Activated naive CD8-positive, alpha-beta T cell treated with anti-CD3 and anti-CD28 coated beads, Interleukin-2, amount 10 ng/mL, durations not matched to agents 7 days and 5 days (primary cell): ENCODE measurements at regions not wholly inside any gene's neighbourhood (a gene's known extent, or its start where the extent isn't known, plus 50 kb on each side); places are given as distances from the start of the nearest gene placed in this dataset.
"Not testable (repeated sequence)": the region's sequence is repeated elsewhere in the genome, so short reads cannot be mapped to it uniquely, and the experiment has no call there.

Source experiments
- ATAC-seq: fragments of 150-1000 bp; cut with Tn5 transposase; one replicate; pipeline ENCODE4 v1.10.0; 2021; ENCODE audit warnings: low read depth, moderate library complexity
- POLR2A ChIA-PET: fragments of 350-600 bp; sonication (Branson Sonifier 250); formaldehyde crosslinking; loops from one replicate; lab custom pipeline; 2021; ENCODE audit warnings: antibody characterized with exemption; lab: Charles Lee
- DNase-seq: peaks from one replicate; pipeline ENCODE4 v3.0.0; 2021
- H3K27ac Mint-ChIP-seq: one replicate; pipeline ENCODE4 v1.8.0; 2022; ENCODE audit warnings: mild to moderate bottlenecking, mixed read lengths
- H3K27me3 Mint-ChIP-seq: one replicate; pipeline ENCODE4 v1.8.0; 2022; ENCODE audit warnings: mild to moderate bottlenecking, moderate library complexity, mixed read lengths
- H3K36me3 Mint-ChIP-seq: one replicate; pipeline ENCODE4 v1.8.0; 2021; ENCODE audit warnings: mild to moderate bottlenecking, mixed read lengths
- H3K4me1 Mint-ChIP-seq: one replicate; pipeline ENCODE4 v1.8.0; 2021; ENCODE audit warnings: mixed read lengths
- H3K4me3 Mint-ChIP-seq: one replicate; pipeline ENCODE4 v1.8.0; 2022; ENCODE audit warnings: mild to moderate bottlenecking, moderate library complexity, mixed read lengths
- H3K9me3 Mint-ChIP-seq: one replicate; pipeline ENCODE4 v1.8.0; 2021; ENCODE audit warnings: mixed read lengths

- ATAC-seq (no peak), DNase-seq (no peak)
- Mint-ChIP-seq H3K4me1 (peaks cover 2% of the 10 kb centered on the region), H3K9me3 (peaks cover 2% of the 10 kb centered on the region), H3K27me3 (no peaks in the 10 kb centered on the region), H3K27ac (no peak overlapping the region), H3K36me3 (no peaks in the 10 kb centered on the region), H3K4me3 (no peak overlapping the region)
- POLR2A ChIA-PET = no interaction called here
Measured at GRCh38 chr13:73167028-73167820, 108.4 kb downstream of the KLF5 start.

DNA sequence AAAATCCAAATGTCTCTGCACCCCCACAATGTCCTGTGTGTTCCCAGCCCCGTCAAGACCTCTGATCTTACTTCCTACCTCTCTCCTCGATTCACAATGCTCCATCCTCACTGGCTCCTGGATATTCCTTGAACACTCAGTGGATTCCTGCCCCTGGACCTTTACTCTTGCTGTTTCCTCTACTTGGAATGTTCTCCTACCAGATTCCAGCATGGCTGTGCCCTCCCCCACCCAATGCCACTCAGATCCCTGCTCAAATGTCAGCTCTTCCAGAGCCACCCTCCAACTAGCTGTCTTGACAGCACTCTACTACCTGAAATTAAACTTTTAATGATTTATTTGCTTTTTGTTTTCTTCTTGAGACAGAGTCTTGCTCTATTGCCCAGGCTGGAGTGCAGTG, 107.4 kb downstream of the KLF5 start:
- Mint-ChIP-seq H3K27me3 (no peaks in the 10 kb centered on the region), H3K27ac (no peak overlapping the region), H3K4me1 (peaks cover 2% of the 10 kb centered on the region), H3K4me3 (no peak overlapping the region), H3K36me3 (no peaks in the 10 kb centered on the region), H3K9me3 (peaks cover 4% of the 10 kb centered on the region)
- DNase-seq = no peak
- no peak for ATAC-seq
- POLR2A ChIA-PET = no interaction called here

DNA sequence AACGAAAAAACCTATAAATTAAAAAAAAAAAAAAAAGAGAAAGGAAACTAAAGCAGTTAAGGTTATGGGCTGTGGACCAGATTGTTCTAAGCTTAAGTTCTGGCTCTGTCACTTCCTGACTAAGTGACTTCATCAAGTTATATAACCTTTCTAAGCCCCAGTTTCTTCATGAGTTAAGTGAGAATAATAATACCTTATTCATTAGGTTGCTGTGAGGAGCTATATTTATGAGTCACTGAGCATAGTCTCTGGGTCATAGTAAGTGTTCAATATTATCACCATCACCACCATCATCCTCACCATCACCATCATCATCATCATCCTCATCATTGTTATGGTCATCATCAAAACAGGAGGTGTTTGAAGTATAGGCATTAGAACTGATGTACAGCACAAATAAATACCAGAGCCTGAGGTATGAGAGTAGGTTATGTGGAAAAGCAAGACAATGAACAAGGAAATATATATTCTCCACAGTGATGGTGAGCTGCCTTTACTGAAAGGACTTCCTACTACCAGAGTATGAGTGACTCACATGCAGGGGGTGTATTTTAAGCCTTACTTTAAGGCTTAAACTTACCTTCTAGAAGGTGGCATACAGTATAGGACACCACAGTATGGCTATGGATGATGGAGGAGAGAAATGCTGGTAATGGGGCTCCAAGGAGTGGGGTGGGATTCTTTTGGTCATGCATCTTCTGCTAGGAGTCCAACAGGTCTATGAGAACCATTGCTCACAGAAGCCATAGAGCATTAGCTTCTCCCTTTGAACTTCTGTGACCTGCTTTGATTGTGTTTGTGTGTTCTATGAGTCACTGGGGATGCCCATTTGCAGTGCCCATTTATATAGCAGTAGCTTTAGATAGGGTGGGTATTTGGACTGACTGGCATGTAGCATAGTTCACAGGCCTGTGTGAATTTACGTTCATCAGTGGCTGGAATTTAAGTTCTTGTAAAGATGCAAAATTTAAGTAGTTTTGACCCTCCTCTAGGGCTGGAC, 104.4 kb downstream of the KLF5 start:
- H3K9me3 Mint-ChIP-seq = peaks cover 10% of the 10 kb centered on the region
- no peaks in the 10 kb centered on the region for H3K4me1 Mint-ChIP-seq
- POLR2A ChIA-PET = no interaction called here
- no peak overlapping the region for H3K27ac Mint-ChIP-seq
- ATAC-seq = no peak
- H3K4me3 Mint-ChIP-seq = no peak overlapping the region
- no peak for DNase-seq
- H3K36me3 Mint-ChIP-seq = no peaks in the 10 kb centered on the region
- H3K27me3 Mint-ChIP-seq = no peaks in the 10 kb centered on the region

- H3K4me3 Mint-ChIP-seq, POLR2A ChIA-PET, DNase-seq, H3K36me3 Mint-ChIP-seq, H3K27ac Mint-ChIP-seq, ATAC-seq, H3K4me1 Mint-ChIP-seq, H3K27me3 Mint-ChIP-seq: not testable (repeated sequence)
- H3K9me3 Mint-ChIP-seq = peaks cover 10% of the 10 kb centered on the region
Measured at GRCh38 chr13:73160371-73161031, 101.7 kb downstream of the KLF5 start.

- H3K4me3 Mint-ChIP-seq = no peak overlapping the region
- H3K36me3 Mint-ChIP-seq = no peaks in the 10 kb centered on the region
Measured at GRCh38 chr13:73158851-73159250, 100.0 kb downstream of the KLF5 start.

GRCh38 chr13:73157031-73157430, 98.2 kb downstream of the KLF5 start:
- DNase-seq (no peak), ATAC-seq (no peak)
- Mint-ChIP-seq H3K36me3 (no peaks in the 10 kb centered on the region), H3K9me3 (peaks cover 10% of the 10 kb centered on the region), H3K4me3 (no peak overlapping the region), H3K4me1 (no peaks in the 10 kb centered on the region), H3K27me3 (peaks cover 2% of the 10 kb centered on the region), H3K27ac (no peak overlapping the region)
- POLR2A ChIA-PET = no interaction called here

More at GRCh38 chr13:73158851-73159250, 100.0 kb downstream of the KLF5 start:
- Mint-ChIP-seq H3K9me3 (peaks cover 10% of the 10 kb centered on the region), H3K27me3 (peaks cover 2% of the 10 kb centered on the region), H3K27ac (no peak overlapping the region), H3K4me1 (no peaks in the 10 kb centered on the region)
- POLR2A ChIA-PET = no interaction called here
- DNase-seq (no peak), ATAC-seq (no peak)

- Mint-ChIP-seq H3K9me3 (peaks cover 3% of the 10 kb centered on the region), H3K4me3 (no peak overlapping the region), H3K36me3 (no peaks in the 10 kb centered on the region), H3K4me1 (peaks cover 3% of the 10 kb centered on the region), H3K27ac (no peak overlapping the region), H3K27me3 (peaks cover 7% of the 10 kb centered on the region)
- ATAC-seq = no peak
- POLR2A ChIA-PET = no interaction called here
- no peak for DNase-seq
Measured at GRCh38 chr13:73146707-73147106, 87.9 kb downstream of the KLF5 start.

DNA sequence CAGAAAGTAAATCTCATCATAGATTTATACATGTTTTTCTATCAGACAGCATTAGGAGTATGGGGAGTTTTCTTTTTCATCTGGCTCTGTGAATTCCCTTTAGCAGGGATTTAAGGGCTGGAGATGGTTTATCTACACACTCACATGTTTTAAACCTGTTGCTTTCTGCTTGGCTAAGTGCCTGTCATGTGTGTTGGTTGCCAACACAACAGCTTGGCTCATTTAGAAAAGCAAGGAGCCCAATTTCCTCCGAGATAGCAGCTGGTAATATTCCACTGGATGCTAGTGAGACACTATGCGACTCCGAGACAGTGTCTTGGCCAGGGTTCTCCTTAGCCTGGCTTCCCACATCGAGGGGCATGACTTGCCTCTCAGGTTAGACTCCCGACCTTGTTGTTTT, 83.3 kb downstream of the KLF5 start:
- Mint-ChIP-seq H3K36me3 (no peaks in the 10 kb centered on the region), H3K4me3 (no peak overlapping the region), H3K27ac (no peak overlapping the region), H3K9me3 (peaks cover 3% of the 10 kb centered on the region), H3K27me3 (peaks cover 5% of the 10 kb centered on the region), H3K4me1 (peaks cover 3% of the 10 kb centered on the region)
- ATAC-seq (no peak), DNase-seq (no peak)
- POLR2A ChIA-PET = no interaction called here

GRCh38 chr13:73141292-73141771, 82.5 kb downstream of the KLF5 start:
- no peaks in the 10 kb centered on the region for H3K36me3 Mint-ChIP-seq
- DNase-seq (no peak), ATAC-seq (no peak)
- no peak overlapping the region for H3K27ac Mint-ChIP-seq
- POLR2A ChIA-PET = no interaction called here
- peaks cover 3% of the 10 kb centered on the region for H3K4me1 Mint-ChIP-seq
- H3K27me3 Mint-ChIP-seq = peaks cover 5% of the 10 kb centered on the region
- no peak overlapping the region for H3K4me3 Mint-ChIP-seq
- peaks cover 6% of the 10 kb centered on the region for H3K9me3 Mint-ChIP-seq

DNA sequence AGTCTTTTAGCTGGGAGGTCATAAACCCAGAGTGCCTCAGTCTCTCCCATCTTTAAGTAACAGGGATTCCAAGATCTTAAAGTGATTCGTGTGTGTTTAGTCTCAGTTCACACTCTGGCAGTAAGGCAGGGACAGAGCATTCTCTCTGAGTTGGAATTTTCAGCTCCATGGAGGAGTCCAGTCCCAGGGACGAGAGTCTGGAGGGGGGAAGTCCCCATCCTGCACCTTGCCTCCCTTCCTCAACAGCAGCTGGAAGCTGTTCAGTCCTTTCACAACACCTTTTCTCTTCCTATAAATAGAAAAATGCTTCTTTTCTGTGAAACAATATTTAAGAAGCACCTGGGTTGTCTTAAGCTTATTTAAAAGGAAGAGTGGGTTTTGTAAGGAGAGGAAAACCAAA, 82.0 kb downstream of the KLF5 start:
- H3K27ac Mint-ChIP-seq = no peak overlapping the region

DNA sequence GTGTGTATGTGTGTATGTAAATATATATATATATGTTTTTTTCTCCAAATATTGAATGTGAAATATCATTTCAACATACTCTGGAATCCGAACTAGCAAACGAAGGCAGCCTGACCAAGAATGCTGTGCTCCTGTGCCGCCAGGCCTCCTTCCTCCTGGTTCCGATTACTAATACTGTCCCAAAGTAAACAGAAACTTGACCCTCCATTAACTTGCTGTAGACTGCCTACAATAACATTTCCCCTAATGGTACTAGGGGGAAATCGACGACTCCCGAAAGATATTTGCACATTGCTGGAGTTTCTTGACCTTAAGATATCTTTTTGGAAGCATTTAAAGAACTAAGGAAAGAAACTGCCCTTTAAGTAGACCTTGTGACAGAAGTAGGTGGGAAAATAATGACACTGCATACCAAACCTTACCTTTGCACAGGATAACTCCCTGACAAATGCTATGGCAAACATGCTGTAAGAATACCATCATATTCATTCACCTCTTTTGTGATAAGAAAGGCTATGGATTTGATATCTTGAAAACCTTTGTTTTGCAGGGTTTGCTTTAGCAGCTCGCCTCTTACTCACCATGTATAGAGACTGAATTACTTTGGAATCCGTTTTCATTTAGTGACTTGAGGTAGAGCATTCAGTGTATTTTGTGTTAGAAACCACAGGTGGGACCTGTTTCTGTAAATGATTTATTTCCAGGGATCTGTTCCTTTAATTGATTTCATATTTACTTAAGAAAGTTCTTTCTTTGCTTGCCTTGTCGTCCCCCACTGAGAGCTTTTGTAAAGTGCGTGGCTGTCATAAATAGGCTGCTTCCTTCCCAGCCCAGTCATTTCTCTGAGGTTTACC, 80.1 kb downstream of the KLF5 start:
- POLR2A ChIA-PET = no interaction called here
- H3K9me3 Mint-ChIP-seq = peaks cover 3% of the 10 kb centered on the region
- H3K36me3 Mint-ChIP-seq = no peaks in the 10 kb centered on the region
- no peak for ATAC-seq
- DNase-seq = no peak
- peaks cover 5% of the 10 kb centered on the region for H3K27me3 Mint-ChIP-seq
- no peaks in the 10 kb centered on the region for H3K4me1 Mint-ChIP-seq
- H3K4me3 Mint-ChIP-seq = no peak overlapping the region
- H3K27ac Mint-ChIP-seq = no peak overlapping the region

More for the DNA sequence above, 82.0 kb downstream of the KLF5 start:
- POLR2A ChIA-PET = no interaction called here
- no peaks in the 10 kb centered on the region for H3K36me3 Mint-ChIP-seq
- peaks cover 3% of the 10 kb centered on the region for H3K4me1 Mint-ChIP-seq
- H3K9me3 Mint-ChIP-seq = peaks cover 3% of the 10 kb centered on the region
- peaks cover 5% of the 10 kb centered on the region for H3K27me3 Mint-ChIP-seq
- ATAC-seq (no peak), DNase-seq (no peak)
- H3K4me3 Mint-ChIP-seq = no peak overlapping the region

DNA sequence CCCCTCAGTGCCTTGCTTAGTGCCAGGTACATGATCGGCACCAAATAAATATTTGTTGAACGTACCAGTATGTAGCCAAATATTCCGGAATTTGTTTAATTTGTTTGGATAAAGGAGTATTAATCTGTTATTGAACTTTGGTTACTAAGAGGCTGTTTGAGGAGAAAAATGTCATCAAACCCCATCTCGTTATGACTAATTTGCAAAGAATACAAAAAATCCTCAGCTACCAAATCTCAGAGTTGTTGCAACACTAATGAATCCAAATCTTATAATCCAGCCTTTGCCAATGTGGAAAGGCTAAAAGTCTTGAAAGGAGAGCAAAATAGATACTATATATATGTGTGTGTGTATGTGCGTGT, 79.5 kb downstream of the KLF5 start:
- Mint-ChIP-seq H3K4me1 (no peaks in the 10 kb centered on the region), H3K36me3 (no peaks in the 10 kb centered on the region), H3K27ac (no peak overlapping the region), H3K9me3 (peaks cover 5% of the 10 kb centered on the region), H3K4me3 (no peak overlapping the region), H3K27me3 (peaks cover 5% of the 10 kb centered on the region)
- no peak for DNase-seq
- no peak for ATAC-seq
- POLR2A ChIA-PET = no interaction called here
